A549 (cell line): ENCODE measurements at regions not wholly inside any gene's neighbourhood (a gene's known extent, or its start where the extent isn't known, plus 50 kb on each side); places are given as distances from the start of the nearest gene placed in this dataset.

Experiments used
- ATAC-seq, 2 experiments: fragments of 200-7000 bp in 1 of 2; fragments of >200 bp in 1 of 2; cut with Nextera tagmentation in 1 of 2; cut with Tn5 transposase in 1 of 2; 3 replicates each; pipeline versions ENCODE4 v1.8.0 to v1.9.1; 2018 to 2020; ENCODE audit warnings: mild to moderate bottlenecking in 1 of 2, moderate library complexity in 1 of 2
- CTCF ChIA-PET: fragments of 300-600 bp; sonication (Branson Sonifier 250); formaldehyde crosslinking; extraction: SDS; loops from one replicate; lab custom pipeline; 2021; ENCODE audit warnings: antibody characterized with exemption, inconsistent platforms; lab: Yijun Ruan, JAX
- POLR2A ChIA-PET: fragments of 350-600 bp; formaldehyde crosslinking; extraction: SDS; loops from one replicate; lab custom pipeline; 2021; ENCODE audit warnings: antibody characterized with exemption, inconsistent platforms; lab: Yijun Ruan, JAX
- DNase-seq, 2 experiments: peaks; one replicate each; pipeline versions ENCODE4 v3.0.0 to v3.0.0-alpha.2; 2011 to 2016; ENCODE audit warnings: low read depth in 1 of 2, low spot score in 1 of 2
- FAIRE-seq: peaks from 2 replicates; lab custom pipeline; 2011; peaks lifted over from hg19 to GRCh38; lab: Jason Lieb, UNC
- H3K27ac ChIP-seq, 2 experiments: fragments of >200 bp; sonication (Bioruptor Twin); formaldehyde crosslinking; 3 replicates each; pipeline ENCODE4 v1.5.1; 2016 to 2017
- H3K4me1 ChIP-seq: fragments of >200 bp; sonication (Bioruptor Twin); formaldehyde crosslinking; 3 replicates; pipeline ENCODE4 v1.6.1; 2016
- H3K4me2 ChIP-seq: fragments of >200 bp; sonication (Bioruptor Twin); formaldehyde crosslinking; 3 replicates; pipeline ENCODE4 v1.6.1; 2016
- H3K4me3 ChIP-seq: fragments of >200 bp; sonication (Bioruptor Twin); formaldehyde crosslinking; 3 replicates; pipeline ENCODE4 v1.5.1; 2016
- H3K9me3 ChIP-seq: fragments of >200 bp; sonication (Bioruptor Twin); formaldehyde crosslinking; 3 replicates; pipeline ENCODE4 v1.6.1; 2016
- BHLHE40 ChIP-seq: IDR thresholded peaks from 2 replicates; pipeline ENCODE4 v1.6.1; 2012; ENCODE audit warnings: low read depth, low read length, inconsistent platforms
- CBX2 ChIP-seq: fragments of 200-600 bp; sonication (generic); IDR thresholded peaks from 2 replicates; pipeline ENCODE4 v1.6.1; 2016; ENCODE audit warnings: low read depth, mild to moderate bottlenecking, borderline replicate concordance
- EP300 ChIP-seq, 2 experiments: fragments of >200 bp; sonication (Bioruptor Twin); formaldehyde crosslinking; IDR thresholded peaks; 2 replicates in 1 of 2; 3 replicates in 1 of 2; pipeline ENCODE4 v1.6.1; 2016 to 2017
- ESRRA ChIP-seq: fragments of 150-350 bp; IDR thresholded peaks from 2 replicates; pipeline ENCODE4 v1.6.1; 2014; ENCODE audit warnings: mild to moderate bottlenecking, low read length, borderline replicate concordance
- GATA3 ChIP-seq: IDR thresholded peaks from 2 replicates; pipeline ENCODE4 v1.6.1; 2012; ENCODE audit warnings: borderline replicate concordance
- HDAC2 ChIP-seq: fragments of 200-600 bp; sonication (generic); IDR thresholded peaks from 2 replicates; pipeline ENCODE4 v1.6.1; 2016
- HEYL ChIP-seq: fragments of 250-450 bp; sonication (Bioruptor Pico); IDR thresholded peaks from 2 replicates; pipeline ENCODE4 v1.8.0; 2021; ENCODE audit warnings: mild to moderate bottlenecking, moderate library complexity
- MAX ChIP-seq: IDR thresholded peaks from 2 replicates; pipeline ENCODE4 v1.6.1; 2012
- MAZ ChIP-seq: fragments of 150-350 bp; IDR thresholded peaks from 2 replicates; pipeline ENCODE4 v1.6.1; 2014; ENCODE audit warnings: antibody characterized with exemption, low read depth, low read length, borderline replicate concordance
- MYC ChIP-seq: IDR thresholded peaks from 2 replicates; pipeline ENCODE4 v1.6.1; 2012; ENCODE audit warnings: mild to moderate bottlenecking, inconsistent platforms, low read length, improper control_type of control experiment, borderline replicate concordance
- NPAS2 ChIP-seq: fragments of 250-450 bp; sonication (Bioruptor Pico); IDR thresholded peaks from 2 replicates; pipeline ENCODE4 v1.8.0; 2022; ENCODE audit warnings: mild to moderate bottlenecking, moderate library complexity, borderline replicate concordance
- NR3C1 ChIP-seq: fragments of >200 bp; sonication (Bioruptor Twin); formaldehyde crosslinking; IDR thresholded peaks from 3 replicates; pipeline ENCODE4 v1.6.1; 2017
- PHF8 ChIP-seq: fragments of 200-600 bp; sonication (generic); IDR thresholded peaks from 2 replicates; pipeline ENCODE4 v1.6.1; 2016; ENCODE audit warnings: low read depth, mild to moderate bottlenecking, antibody characterized with exemption, moderate library complexity, borderline replicate concordance
- POLR2AphosphoS2 ChIP-seq: conservative IDR thresholded peaks from 2 replicates; pipeline ENCODE4 v1.6.1; 2012; ENCODE audit warnings: low read length, improper control_type of control experiment, inconsistent platforms
- RAD21 ChIP-seq, 2 experiments: fragments of >200 bp in 1 of 2; sonication (Bioruptor Twin) in 1 of 2; formaldehyde crosslinking in 1 of 2; IDR thresholded peaks in 1 of 2; conservative IDR thresholded peaks in 1 of 2; 2 replicates in 1 of 2; 3 replicates in 1 of 2; pipeline ENCODE4 v1.6.1; 2012 to 2018; ENCODE audit warnings: inconsistent platforms in 1 of 2
- RFX5 ChIP-seq: fragments of 450-650 bp; IDR thresholded peaks from 2 replicates; pipeline ENCODE4 v1.7.1; 2014; ENCODE audit warnings: antibody characterized with exemption, mild to moderate bottlenecking, moderate library complexity
- USF2 ChIP-seq: fragments of 450-650 bp; IDR thresholded peaks from 2 replicates; pipeline ENCODE4 v1.6.1; 2014; ENCODE audit warnings: antibody characterized with exemption
- ZSCAN20 ChIP-seq: fragments of 250-450 bp; sonication (Bioruptor Pico); IDR thresholded peaks from 2 replicates; pipeline ENCODE4 v1.8.0; 2022; ENCODE audit warnings: mild to moderate bottlenecking, moderate library complexity
- WGBS: methylation state at CpG from one replicate; pipeline ENCODE4 v1.1.6; 2017; ENCODE audit errors: missing lambda C conversion rate; 5-methylcytosine and 5-hydroxymethylcytosine counted together
- TF ChIP-seq, protein P1 (sequence below): fragments of >200 bp; sonication (Bioruptor Twin); formaldehyde crosslinking; IDR thresholded peaks from 3 replicates; pipeline ENCODE4 v1.5.1; 2016
- TF ChIP-seq, protein P2 (sequence below): fragments of 250-450 bp; sonication (Bioruptor Pico); IDR thresholded peaks from 2 replicates; pipeline ENCODE4 v1.5.0; 2021; ENCODE audit warnings: mild to moderate bottlenecking, moderate library complexity, borderline replicate concordance
- TF ChIP-seq, protein P3 (sequence below): fragments of 250-450 bp; sonication (Bioruptor Pico); IDR thresholded peaks from 2 replicates; pipeline ENCODE4 v1.5.0; 2020; ENCODE audit warnings: low read depth, mild to moderate bottlenecking, moderate library complexity

DNA sequence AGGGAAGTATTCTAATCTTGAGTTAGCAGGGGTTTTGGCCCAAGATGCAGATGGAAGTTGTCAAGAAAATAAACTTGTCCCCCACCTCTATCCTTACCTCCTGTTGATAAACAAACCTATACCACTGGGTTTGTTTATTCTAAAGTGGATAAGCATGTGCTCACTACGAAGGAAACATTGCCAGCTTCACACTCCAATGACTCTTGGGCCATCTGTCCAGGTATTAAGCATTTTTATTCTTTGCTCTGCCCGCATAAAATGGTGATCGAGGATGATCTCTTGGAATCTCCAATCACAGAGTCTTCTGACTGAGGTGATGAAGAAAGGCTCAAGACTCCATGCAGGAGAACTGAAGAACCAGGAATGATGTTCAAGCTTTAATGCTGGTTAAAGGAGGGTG is 1908.4 kb upstream of the PIK3C3 start:
- TF ChIP-seq EP300 (IDR thresholded peaks at IDR 0.05), result no peak
- no peak for TF ChIP-seq HEYL (CRISPR knock-in tag)
- TF ChIP-seq MYC, result no peak
- no peak for TF ChIP-seq HDAC2
- ChIA-PET POLR2A (no interaction called here), CTCF (no interaction called here)
- Histone ChIP-seq H3K4me2 (no peak overlapping the region), H3K9me3 (no peaks in the 10 kb centered on the region), H3K4me1 (no peaks in the 10 kb centered on the region), H3K27ac (no peak overlapping the region), H3K4me3 (no peak overlapping the region)
- 0% methylated on average over 3 of the region's 3 CpGs for WGBS
- FAIRE-seq, result no peak
- ATAC-seq, result no peak
- DNase-seq, result no peak

DNA sequence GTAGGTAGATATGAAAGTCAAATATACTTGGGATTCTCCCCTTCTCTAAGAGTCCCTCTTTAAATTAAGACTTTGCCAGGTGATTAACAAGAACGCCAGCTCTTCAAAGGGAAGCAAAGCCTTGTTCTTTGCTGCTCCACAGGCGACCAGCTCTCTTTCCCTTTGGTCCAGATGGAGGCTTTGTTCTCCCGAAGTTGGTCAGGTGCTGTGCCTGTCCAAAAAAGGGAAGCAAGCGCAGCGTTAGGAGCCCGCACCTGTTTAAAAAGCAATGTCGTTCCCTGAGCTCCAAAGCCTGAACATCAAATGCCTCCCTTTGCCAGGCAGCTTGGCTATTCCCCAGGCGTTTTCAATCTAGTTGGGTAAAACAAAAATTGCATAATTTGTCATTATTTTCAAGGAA is 1913.1 kb upstream of the PIK3C3 start:
- CTCF ChIA-PET, result no interaction called here
- no peak for ATAC-seq
- WGBS, result 44% methylated on average over 8 of the region's 8 CpGs
- H3K4me1 ChIP-seq, result no peaks in the 10 kb centered on the region
- H3K4me2 ChIP-seq, result no peak overlapping the region
- no peaks in the 10 kb centered on the region for H3K9me3 ChIP-seq
- FAIRE-seq, result no peak
- no peak overlapping the region for H3K4me3 ChIP-seq
- TF ChIP-seq ZSCAN20 (CRISPR knock-in tag) (no peak), ESRRA (no peak), NPAS2 (CRISPR knock-in tag) (no peak), MAZ (no peak), MAX (no peak), CBX2 (no peak), RFX5 (no peak), POLR2AphosphoS2 (no peak), EP300 (IDR thresholded peaks at IDR 0.05) (no peak), RAD21 (conservative IDR thresholded peaks at IDR 0.05 in 1 of 2, IDR thresholded peaks at IDR 0.05 in 1 of 2) (no peak), USF2 (no peak), BHLHE40 (no peak)
- TF ChIP-seq, protein P1, sequence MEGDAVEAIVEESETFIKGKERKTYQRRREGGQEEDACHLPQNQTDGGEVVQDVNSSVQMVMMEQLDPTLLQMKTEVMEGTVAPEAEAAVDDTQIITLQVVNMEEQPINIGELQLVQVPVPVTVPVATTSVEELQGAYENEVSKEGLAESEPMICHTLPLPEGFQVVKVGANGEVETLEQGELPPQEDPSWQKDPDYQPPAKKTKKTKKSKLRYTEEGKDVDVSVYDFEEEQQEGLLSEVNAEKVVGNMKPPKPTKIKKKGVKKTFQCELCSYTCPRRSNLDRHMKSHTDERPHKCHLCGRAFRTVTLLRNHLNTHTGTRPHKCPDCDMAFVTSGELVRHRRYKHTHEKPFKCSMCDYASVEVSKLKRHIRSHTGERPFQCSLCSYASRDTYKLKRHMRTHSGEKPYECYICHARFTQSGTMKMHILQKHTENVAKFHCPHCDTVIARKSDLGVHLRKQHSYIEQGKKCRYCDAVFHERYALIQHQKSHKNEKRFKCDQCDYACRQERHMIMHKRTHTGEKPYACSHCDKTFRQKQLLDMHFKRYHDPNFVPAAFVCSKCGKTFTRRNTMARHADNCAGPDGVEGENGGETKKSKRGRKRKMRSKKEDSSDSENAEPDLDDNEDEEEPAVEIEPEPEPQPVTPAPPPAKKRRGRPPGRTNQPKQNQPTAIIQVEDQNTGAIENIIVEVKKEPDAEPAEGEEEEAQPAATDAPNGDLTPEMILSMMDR, result no peak
- TF ChIP-seq, protein P2, sequence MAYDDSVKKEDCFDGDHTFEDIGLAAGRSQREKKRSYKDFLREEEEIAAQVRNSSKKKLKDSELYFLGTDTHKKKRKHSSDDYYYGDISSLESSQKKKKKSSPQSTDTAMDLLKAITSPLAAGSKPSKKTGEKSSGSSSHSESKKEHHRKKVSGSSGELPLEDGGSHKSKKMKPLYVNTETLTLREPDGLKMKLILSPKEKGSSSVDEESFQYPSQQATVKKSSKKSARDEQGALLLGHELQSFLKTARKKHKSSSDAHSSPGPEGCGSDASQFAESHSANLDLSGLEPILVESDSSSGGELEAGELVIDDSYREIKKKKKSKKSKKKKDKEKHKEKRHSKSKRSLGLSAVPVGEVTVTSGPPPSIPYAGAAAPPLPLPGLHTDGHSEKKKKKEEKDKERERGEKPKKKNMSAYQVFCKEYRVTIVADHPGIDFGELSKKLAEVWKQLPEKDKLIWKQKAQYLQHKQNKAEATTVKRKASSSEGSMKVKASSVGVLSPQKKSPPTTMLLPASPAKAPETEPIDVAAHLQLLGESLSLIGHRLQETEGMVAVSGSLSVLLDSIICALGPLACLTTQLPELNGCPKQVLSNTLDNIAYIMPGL (CRISPR knock-in tag), result no peak
- TF ChIP-seq, protein P3, sequence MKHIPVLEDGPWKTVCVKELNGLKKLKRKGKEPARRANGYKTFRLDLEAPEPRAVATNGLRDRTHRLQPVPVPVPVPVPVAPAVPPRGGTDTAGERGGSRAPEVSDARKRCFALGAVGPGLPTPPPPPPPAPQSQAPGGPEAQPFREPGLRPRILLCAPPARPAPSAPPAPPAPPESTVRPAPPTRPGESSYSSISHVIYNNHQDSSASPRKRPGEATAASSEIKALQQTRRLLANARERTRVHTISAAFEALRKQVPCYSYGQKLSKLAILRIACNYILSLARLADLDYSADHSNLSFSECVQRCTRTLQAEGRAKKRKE (CRISPR knock-in tag), result no peak
- H3K27ac ChIP-seq, result no peak overlapping the region
- POLR2A ChIA-PET, result no interaction called here
- no peak for DNase-seq

DNA sequence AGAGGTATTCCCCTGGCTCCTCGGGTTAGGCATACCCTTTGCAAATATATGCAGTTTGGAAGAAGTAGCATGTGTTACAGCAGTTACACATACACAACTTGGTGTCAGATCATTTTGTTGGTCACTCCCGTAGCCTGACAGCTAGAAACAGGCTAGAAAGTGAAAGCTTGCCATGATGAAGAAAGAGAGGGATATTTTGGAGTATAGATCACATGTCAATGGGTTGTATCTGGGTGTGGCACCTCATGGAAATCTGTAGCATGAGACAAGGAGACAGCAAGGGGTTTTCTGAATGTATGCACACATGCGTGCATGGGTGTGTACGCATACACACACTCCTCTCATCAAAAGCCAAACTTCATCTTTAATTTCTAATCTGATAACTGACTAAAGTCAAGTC is 1914.5 kb upstream of the PIK3C3 start:
- H3K4me1 ChIP-seq, result no peaks in the 10 kb centered on the region
- no peak for ATAC-seq
- no peak overlapping the region for H3K27ac ChIP-seq
- FAIRE-seq, result no peak
- WGBS, result 35% methylated on average over 4 of the region's 4 CpGs
- ChIA-PET POLR2A (no interaction called here), CTCF (no interaction called here)
- DNase-seq, result no peak
- H3K9me3 ChIP-seq, result no peaks in the 10 kb centered on the region
- no peak overlapping the region for H3K4me3 ChIP-seq
- TF ChIP-seq, protein P3 (CRISPR knock-in tag), result no peak
- TF ChIP-seq GATA3, result no peak
- TF ChIP-seq PHF8, result no peak
- no peak for TF ChIP-seq NR3C1
- no peak overlapping the region for H3K4me2 ChIP-seq
